NCI-H2196 (cell line): ENCODE measurements at regions not wholly inside any gene's neighbourhood (a gene's known extent, or its start where the extent isn't known, plus 50 kb on each side); places are given as distances from the start of the nearest gene placed in this dataset.

Source experiments
- DNase-seq: peaks from one replicate; lab custom pipeline; 2025; ENCODE audit not compliant: unreplicated experiment; lab: John Stamatoyannopoulos, UW

DNA sequence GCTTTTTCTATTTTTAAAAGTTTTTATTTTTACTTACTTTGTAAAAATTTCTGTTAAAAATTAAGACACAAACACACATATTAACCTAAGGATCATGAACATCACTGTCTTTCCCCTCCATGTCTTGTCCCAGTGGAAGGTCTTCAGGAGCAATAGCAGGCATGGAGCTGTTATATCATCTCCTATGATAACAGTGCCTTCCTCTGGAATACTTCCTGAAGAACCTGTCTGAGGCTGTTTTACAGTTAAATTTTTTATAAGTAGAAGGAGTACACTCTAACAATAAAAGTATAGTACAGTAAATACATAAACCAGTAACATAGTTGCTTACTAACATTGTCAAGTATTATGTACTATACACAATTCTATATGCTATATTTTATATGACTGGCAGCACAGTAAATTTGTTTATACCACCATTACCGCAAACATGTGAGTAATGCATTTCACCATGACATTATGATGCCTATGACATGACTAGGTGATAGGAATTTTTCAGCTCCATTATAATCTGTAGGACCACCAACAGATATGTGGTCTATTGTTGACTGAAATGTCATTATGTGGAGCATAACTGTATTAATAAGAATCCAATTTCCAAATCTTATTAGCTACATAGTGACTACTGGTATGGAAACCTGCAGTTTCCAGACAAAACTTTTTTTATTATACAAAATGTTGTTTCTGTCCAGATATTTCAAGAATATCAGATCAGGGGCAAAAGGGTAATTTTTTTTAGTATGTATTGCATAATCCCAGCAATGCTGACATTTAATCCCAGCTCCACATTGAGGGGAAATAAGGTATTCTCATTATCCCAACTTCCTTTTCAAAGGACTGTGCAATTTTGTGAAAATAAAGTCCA, 337.2 kb upstream of the SLC39A10 start:
- DNase-seq, result no peak

GRCh38 chr2:195319112-195319460, 337.9 kb upstream of the SLC39A10 start:
- DNase-seq, result no peak

GRCh38 chr2:195318440-195319111, 338.4 kb upstream of the SLC39A10 start:
- peak; percentile 55 for DNase-seq

DNA sequence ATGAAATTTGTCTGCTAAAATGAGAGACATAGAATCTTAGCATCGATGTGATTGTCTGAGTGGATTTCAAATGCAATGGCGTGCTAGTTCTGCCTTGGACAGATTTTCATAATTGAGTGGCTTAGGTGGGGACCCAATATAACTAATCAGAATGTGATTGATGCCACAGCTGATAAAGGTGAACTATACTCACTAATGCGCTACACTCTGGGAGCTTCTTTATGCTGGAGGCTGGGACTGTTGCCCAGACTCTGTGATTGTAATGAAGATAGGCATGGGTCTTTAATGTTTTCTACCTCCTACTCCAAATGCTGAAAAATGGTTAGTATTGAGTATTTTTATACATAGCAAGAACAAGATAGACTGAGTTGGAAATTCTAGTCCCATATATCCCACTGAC, 339.5 kb upstream of the SLC39A10 start:
- DNase-seq, result no peak

- no peak for DNase-seq
Observed at GRCh38 chr2:195316486-195316885, 340.5 kb upstream of the SLC39A10 start.

- DNase-seq, result no peak
Observed at GRCh38 chr2:195313962-195314361, 343.1 kb upstream of the SLC39A10 start.

- DNase-seq, result no peak
Observed at GRCh38 chr2:195312662-195313061, 344.4 kb upstream of the SLC39A10 start.

- no peak for DNase-seq
Observed at GRCh38 chr2:195308163-195308562, 348.9 kb upstream of the SLC39A10 start.

GRCh38 chr2:195307751-195308150, 349.3 kb upstream of the SLC39A10 start:
- DNase-seq, result no peak

DNA sequence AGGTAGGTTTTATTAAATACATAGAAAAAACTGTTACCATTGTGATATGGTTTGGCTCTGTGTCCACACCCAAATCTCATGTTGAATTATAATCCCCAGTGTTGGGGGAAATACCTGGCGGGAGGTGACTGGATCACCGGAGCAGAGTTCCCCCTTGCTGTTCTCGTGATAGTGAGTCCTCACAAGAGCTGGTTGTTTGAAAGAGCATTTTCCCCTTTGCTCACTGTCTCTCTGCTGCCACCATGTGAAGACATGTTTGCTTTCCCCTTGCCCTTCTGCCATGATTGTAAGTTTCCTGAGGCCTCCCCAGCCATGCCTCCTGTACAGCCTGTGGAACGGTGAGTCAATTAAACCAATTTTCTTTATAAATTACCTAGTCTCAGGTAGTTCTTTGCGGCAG, 352.7 kb upstream of the SLC39A10 start:
- DNase-seq, result no peak

- no peak for DNase-seq
Observed at GRCh38 chr2:195300631-195301030, 356.4 kb upstream of the SLC39A10 start.

GRCh38 chr2:195299600-195299999, 357.4 kb upstream of the SLC39A10 start:
- no peak for DNase-seq

DNA sequence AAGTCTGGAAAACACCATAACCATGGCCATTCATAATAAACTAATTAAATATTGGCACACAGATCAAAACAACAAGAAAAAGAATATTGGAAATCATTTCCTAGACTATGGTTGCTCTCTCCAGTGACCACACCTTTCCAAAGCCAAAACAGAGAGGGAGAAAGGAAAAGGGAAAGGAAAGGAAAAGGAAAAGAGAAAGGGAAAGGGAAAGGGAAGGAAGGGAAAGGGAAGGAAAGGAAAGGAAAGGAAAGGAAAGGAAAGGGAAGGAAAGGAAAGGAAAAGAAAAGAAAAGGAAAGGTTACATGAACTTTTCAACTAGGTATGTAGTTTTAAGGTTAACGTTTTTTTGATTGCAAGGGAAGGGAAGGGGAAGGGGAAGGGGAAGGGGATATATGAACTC, 360.5 kb upstream of the SLC39A10 start:
- no peak for DNase-seq

GRCh38 chr2:195289081-195289480, 367.9 kb upstream of the SLC39A10 start:
- no peak for DNase-seq

DNA sequence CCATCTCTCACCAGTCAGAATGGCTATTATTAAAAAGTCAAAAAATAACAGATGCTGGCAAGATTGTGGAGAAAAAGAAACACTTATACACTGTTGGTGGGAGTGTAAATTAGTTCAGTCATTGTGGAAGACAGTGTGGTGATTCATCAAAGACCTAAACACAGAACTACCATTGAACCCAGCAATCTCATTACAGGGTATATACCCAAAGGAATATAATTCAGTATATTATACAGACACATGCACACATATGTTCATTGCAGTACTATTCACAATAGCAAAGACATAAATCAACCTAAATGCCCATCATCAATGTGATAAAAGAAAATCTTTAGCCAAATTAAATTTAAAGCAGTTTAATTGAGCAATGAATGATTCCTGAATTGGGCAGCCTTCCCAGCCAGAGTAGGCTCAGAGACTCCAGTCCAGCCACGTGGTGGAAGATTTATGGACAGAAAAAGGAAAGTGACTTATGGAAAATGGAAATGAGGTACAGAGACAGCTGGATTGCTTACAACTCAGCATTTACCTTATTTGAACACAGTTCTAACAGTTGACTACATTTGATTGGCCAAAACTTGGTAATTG, 377.1 kb upstream of the SLC39A10 start:
- no peak for DNase-seq

DNA sequence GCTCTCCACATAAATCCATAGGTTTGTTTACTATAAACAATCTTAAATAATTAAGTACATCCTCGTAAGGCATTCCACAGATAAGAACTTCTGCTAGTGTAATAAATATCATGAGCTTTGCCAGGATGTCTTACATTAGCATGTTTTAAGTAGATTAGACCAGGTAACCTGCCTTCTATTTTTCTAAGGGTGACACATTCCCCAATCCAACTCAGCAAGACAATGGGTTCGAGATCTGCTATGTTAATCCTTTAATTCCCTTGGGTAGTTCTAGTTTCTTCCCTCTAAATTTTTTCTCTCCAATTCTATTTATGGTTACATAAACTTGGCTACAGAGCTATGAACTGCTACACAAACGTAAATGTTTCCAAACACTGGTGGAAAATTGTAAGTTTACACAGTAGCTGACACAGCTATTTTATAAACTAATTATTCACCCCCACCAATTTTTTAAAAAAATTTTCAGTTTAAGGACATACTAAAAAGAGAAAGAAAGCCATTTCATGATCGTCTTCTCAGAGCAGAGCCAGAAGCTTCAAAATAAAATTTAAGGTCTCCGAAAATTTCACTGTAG, 386.5 kb upstream of the SLC39A10 start:
- no peak for DNase-seq

DNA sequence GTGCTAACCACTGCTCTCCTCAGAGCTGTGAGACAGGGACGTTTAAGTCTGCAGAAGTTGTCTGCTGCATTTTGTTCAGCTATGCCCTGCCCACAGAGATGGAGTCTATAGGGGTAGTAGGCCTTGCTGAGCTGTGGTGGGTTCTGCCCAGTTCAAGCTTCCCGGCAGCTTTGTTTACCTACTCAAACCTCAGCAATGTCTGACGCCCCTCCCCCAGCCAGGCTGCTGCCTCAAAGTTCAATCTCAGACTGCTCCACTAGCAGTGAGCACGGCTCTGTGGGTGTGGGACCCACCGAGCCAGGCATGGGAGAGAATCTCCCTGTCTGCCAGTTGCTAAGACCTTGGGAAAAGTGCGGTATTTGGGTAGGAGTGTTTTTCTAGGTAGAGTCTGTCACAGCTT, 387.8 kb upstream of the SLC39A10 start:
- DNase-seq, result no peak

DNA sequence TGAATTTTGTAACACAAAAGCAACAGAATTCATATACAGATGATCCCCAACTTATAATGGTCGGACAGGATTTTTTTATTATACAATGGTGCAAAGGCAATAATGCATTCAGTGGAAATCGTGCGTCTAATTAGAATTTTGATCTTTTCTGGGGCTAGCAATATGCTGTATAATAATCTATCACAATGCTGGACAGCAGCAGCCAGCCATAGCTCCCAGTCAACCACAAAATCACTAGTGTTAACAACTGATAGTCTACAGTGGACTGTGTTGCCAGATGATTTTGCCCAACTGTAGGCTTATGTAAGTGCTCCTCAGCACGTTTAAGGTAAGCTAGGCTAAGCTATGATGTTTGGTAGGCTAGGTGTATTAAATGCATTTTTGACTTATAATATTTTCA, 399.0 kb upstream of the SLC39A10 start:
- no peak for DNase-seq

DNA sequence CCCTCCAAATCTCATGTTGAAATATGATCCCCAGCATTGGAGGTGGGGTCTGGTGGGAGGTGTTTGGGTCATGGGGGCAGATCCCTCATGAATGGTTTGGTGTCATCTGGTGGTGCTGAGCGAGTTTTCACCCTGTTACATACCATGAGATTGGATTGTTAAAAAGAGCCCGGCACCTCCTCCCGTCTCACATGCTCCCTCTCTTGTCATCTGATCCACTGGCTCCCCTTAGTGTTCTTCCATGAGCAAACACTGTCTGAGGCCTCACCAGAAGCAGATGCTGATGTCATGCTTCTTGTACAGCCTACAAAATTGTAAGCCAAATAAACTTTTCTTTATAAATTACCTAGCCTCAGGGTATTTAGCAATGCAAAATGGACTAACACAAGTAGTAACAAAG, 405.0 kb upstream of the SLC39A10 start:
- DNase-seq, result no peak

GRCh38 chr2:195251214-195251613, 405.8 kb upstream of the SLC39A10 start:
- DNase-seq, result no peak

GRCh38 chr2:195238826-195239225, 418.2 kb upstream of the SLC39A10 start:
- no peak for DNase-seq

- DNase-seq, result no peak
Observed at GRCh38 chr2:195238379-195238778, 418.6 kb upstream of the SLC39A10 start.
